A673 (cell line): ENCODE measurements at regions not wholly inside any gene's neighbourhood (a gene's known extent, or its start where the extent isn't known, plus 50 kb on each side); places are given as distances from the start of the nearest gene placed in this dataset.

Experiments used
- BruUV-seq: library from RNA; stranded (reverse); fragments of 400-500 nt; replicated peaks from 2 replicates; lab custom pipeline; 2021; lab: Mats Ljungman, UMichigan
- CTCF ChIA-PET: fragments of 300-600 bp; sonication (Branson Sonifier 250); formaldehyde crosslinking; loops from one replicate; lab custom pipeline; 2022; ENCODE audit warnings: antibody characterized with exemption; lab: Charles Lee
- POLR2A ChIA-PET: fragments of 300-600 bp; sonication (Branson Sonifier 250); formaldehyde crosslinking; loops from one replicate; lab custom pipeline; 2022; ENCODE audit warnings: antibody characterized with exemption; ENCODE audit not compliant: low non-redundant PET; lab: Charles Lee
- DNase-seq: peaks from one replicate; pipeline ENCODE4 v3.0.0-alpha.2; 2015; ENCODE audit warnings: low spot score
- H3K27ac ChIP-seq: fragments of 200-600 bp; sonication (generic); 2 replicates; pipeline ENCODE4 v1.5.1; 2016; ENCODE audit warnings: mixed run types, low read depth, mild to moderate bottlenecking, mixed read lengths, antibody characterized with exemption, low read length; ENCODE audit not compliant: poor library complexity, severe bottlenecking
- H3K27me3 ChIP-seq: fragments of 200-600 bp; sonication (generic); replicated peaks from 2 replicates; pipeline ENCODE4 v1.6.1; 2017; ENCODE audit warnings: mixed run types, low read depth, mild to moderate bottlenecking, mixed read lengths, antibody characterized with exemption, low read length; ENCODE audit not compliant: insufficient read depth, poor library complexity
- H3K36me3 ChIP-seq: fragments of 200-600 bp; sonication (generic); 2 replicates; pipeline ENCODE4 v1.6.1; 2016; ENCODE audit warnings: mixed run types, mild to moderate bottlenecking, mixed read lengths, antibody characterized with exemption, low read length; ENCODE audit not compliant: insufficient read depth, poor library complexity, severe bottlenecking
- H3K4me1 ChIP-seq: fragments of 200-600 bp; sonication (generic); 2 replicates; pipeline ENCODE4 v1.6.1; 2017; ENCODE audit warnings: mixed run types, mild to moderate bottlenecking, mixed read lengths, antibody characterized with exemption, low read length; ENCODE audit not compliant: insufficient read depth, poor library complexity, severe bottlenecking
- H3K4me3 ChIP-seq: fragments of 200-600 bp; sonication (generic); 2 replicates; pipeline ENCODE4 v1.5.1; 2016; ENCODE audit warnings: low read depth, mixed run types, mild to moderate bottlenecking, mixed read lengths, low read length; ENCODE audit not compliant: poor library complexity, severe bottlenecking
- H3K9me3 ChIP-seq: fragments of 200-600 bp; sonication (generic); 2 replicates; pipeline ENCODE4 v1.6.1; 2016; ENCODE audit warnings: mixed run types, low read depth, mild to moderate bottlenecking, mixed read lengths, antibody characterized with exemption, low read length; ENCODE audit not compliant: poor library complexity, severe bottlenecking
- CTCF ChIP-seq: fragments of 300-800, 200-600 bp; sonication (generic); conservative IDR thresholded peaks from 2 replicates; pipeline ENCODE4 v1.5.1; 2017; ENCODE audit warnings: low read depth, mild to moderate bottlenecking, antibody characterized with exemption, low read length, moderate library complexity, mixed read lengths
- EZH2 ChIP-seq: fragments of 200-600 bp; sonication (generic); IDR thresholded peaks from 2 replicates; pipeline ENCODE4 v1.6.1; 2017; ENCODE audit warnings: borderline replicate concordance, low read depth, mild to moderate bottlenecking, mixed read lengths, antibody characterized with exemption, low read length; ENCODE audit not compliant: poor library complexity, severe bottlenecking
- intact Hi-C: fragments of 100-400 bp; cut with micrococcal nuclease; formaldehyde crosslinking; loops from one replicate; pipeline ENCODE4 v1.10.0; 2022; ENCODE audit not compliant: unreplicated experiment

GRCh38 chr12:90275088-90275487 is 566.5 kb upstream of the ATP2B1 start:
- TF ChIP-seq CTCF (no peak), EZH2 (no peak)
- H3K27me3 ChIP-seq, result no peaks in the 10 kb centered on the region
- H3K4me3 ChIP-seq, result no peak overlapping the region
- ChIA-PET CTCF (no interaction called here), POLR2A (no interaction called here)
- no peak for DNase-seq
- H3K4me1 ChIP-seq, result no peaks in the 10 kb centered on the region
- H3K27ac ChIP-seq, result no peak overlapping the region
- BruUV-seq, result no TSS peak
- no peaks in the 10 kb centered on the region for H3K36me3 ChIP-seq
- intact Hi-C loops, result no loop called here
- no peaks in the 10 kb centered on the region for H3K9me3 ChIP-seq

DNA sequence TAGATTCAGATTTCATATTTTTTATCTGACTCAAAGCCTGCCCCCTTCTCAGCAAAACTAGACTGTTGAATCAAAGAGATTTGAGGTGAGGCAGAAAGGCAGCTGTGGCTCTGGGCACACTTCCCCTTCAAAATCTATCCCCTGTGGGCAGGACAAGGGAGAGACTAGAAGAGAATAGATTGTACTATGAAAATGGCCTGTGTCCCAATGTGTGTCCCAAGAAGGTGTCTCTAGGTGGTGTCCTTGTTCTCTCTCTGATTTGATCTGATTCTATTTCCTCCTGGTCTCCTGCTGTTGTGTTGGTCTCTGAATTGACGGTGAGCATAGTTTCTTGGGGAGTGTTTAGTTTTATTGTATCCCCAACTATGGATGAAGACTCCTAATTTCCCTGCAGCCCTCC is 565.8 kb upstream of the ATP2B1 start:
- DNase-seq, result no peak
- no peaks in the 10 kb centered on the region for H3K36me3 ChIP-seq
- H3K4me3 ChIP-seq, result no peak overlapping the region
- no peak overlapping the region for H3K27ac ChIP-seq
- ChIA-PET POLR2A (no interaction called here), CTCF (no interaction called here)
- no TSS peak for BruUV-seq
- intact Hi-C loops, result no loop called here
- TF ChIP-seq EZH2 (no peak), CTCF (0 out of 2 replicates have a peak, but pooled peaks have one; percentile 19)
- no peaks in the 10 kb centered on the region for H3K27me3 ChIP-seq
- H3K4me1 ChIP-seq, result no peaks in the 10 kb centered on the region
- no peaks in the 10 kb centered on the region for H3K9me3 ChIP-seq

GRCh38 chr12:90268574-90268973 is 559.9 kb upstream of the ATP2B1 start:
- intact Hi-C loops, result no loop called here
- TF ChIP-seq CTCF, result no peak
- TF ChIP-seq EZH2, result no peak
- no peak for DNase-seq
- Histone ChIP-seq H3K4me1 (no peaks in the 10 kb centered on the region), H3K27ac (no peak overlapping the region), H3K36me3 (no peaks in the 10 kb centered on the region), H3K4me3 (no peak overlapping the region), H3K9me3 (no peaks in the 10 kb centered on the region), H3K27me3 (no peaks in the 10 kb centered on the region)
- no TSS peak for BruUV-seq
- ChIA-PET POLR2A (no interaction called here), CTCF (no interaction called here)
